IMR-90 (cell line): ENCODE measurements at regions not wholly inside any gene's neighbourhood (a gene's known extent, or its start where the extent isn't known, plus 50 kb on each side); places are given as distances from the start of the nearest gene placed in this dataset.

ENCODE experiments used
- ATAC-seq: fragments of 200-7000 bp; cut with Tn5 transposase; 2 replicates; pipeline ENCODE4 v1.9.1; 2020; ENCODE audit warnings: low read depth, mild to moderate bottlenecking, moderate library complexity
- BruUV-seq: library from RNA; stranded (reverse); fragments of 400-500 nt; replicated peaks from 2 replicates; lab custom pipeline; 2021; lab: Mats Ljungman, UMichigan
- CTCF ChIA-PET: fragments of 300-600 bp; formaldehyde crosslinking; extraction: SDS; loops from one replicate; lab custom pipeline; 2021; ENCODE audit warnings: antibody characterized with exemption; lab: Yijun Ruan, JAX
- POLR2A ChIA-PET: fragments of 300-600 bp; sonication (Branson Sonifier 250); formaldehyde crosslinking; loops from one replicate; lab custom pipeline; 2022; ENCODE audit warnings: antibody characterized with exemption; ENCODE audit not compliant: unreplicated experiment; lab: Charles Lee
- DNase-seq: peaks from one replicate; pipeline ENCODE4 v3.0.0; 2013
- H2AFZ ChIP-seq: replicated peaks from 2 replicates; pipeline ENCODE3; 2013; ENCODE audit warnings: low read length, mild to moderate bottlenecking; ENCODE audit not compliant: poor library complexity
- H2AK5ac ChIP-seq: 2 replicates; pipeline ENCODE4 v1.6.1; 2013; ENCODE audit warnings: low read depth, low read length, inconsistent platforms
- H2AK9ac ChIP-seq: replicated peaks from 2 replicates; pipeline ENCODE3; 2013; ENCODE audit warnings: mild to moderate bottlenecking, low read depth, low read length, moderate library complexity; ENCODE audit not compliant: poor library complexity
- H2BK120ac ChIP-seq: 2 replicates; pipeline ENCODE4 v1.6.1; 2013; ENCODE audit warnings: low read depth, low read length, inconsistent platforms
- H2BK15ac ChIP-seq: 3 replicates; pipeline ENCODE4 v1.6.1; 2013; ENCODE audit warnings: low read depth, low read length, inconsistent platforms
- H2BK20ac ChIP-seq: 2 replicates; pipeline ENCODE4 v1.6.1; 2013; ENCODE audit warnings: low read depth, mild to moderate bottlenecking, inconsistent platforms, low read length, moderate library complexity
- H2BK5ac ChIP-seq: 2 replicates; pipeline ENCODE4 v1.6.1; 2013; ENCODE audit warnings: mild to moderate bottlenecking, low read depth, low read length, inconsistent platforms; ENCODE audit not compliant: poor library complexity, severe bottlenecking
- H3K14ac ChIP-seq: replicated peaks from 2 replicates; pipeline ENCODE4 v1.6.1; 2013; ENCODE audit warnings: low read depth, low read length, inconsistent platforms
- H3K18ac ChIP-seq: 2 replicates; pipeline ENCODE4 v1.6.1; 2013; ENCODE audit warnings: low read depth, low read length, control low read depth
- H3K23ac ChIP-seq: 2 replicates; pipeline ENCODE4 v1.6.1; 2013; ENCODE audit warnings: low read depth, low read length, inconsistent platforms
- H3K27ac ChIP-seq: 2 replicates; pipeline ENCODE4 v1.5.1; 2013; ENCODE audit warnings: mild to moderate bottlenecking, control low read depth, low read length; ENCODE audit not compliant: insufficient read depth
- H3K27me3 ChIP-seq: 2 replicates; pipeline ENCODE4 v1.6.1; 2013; ENCODE audit warnings: low read length; ENCODE audit not compliant: control insufficient read depth, insufficient read depth
- H3K36me3 ChIP-seq: 2 replicates; pipeline ENCODE4 v1.6.1; 2013; ENCODE audit warnings: low read length, mixed read lengths; ENCODE audit not compliant: control insufficient read depth, insufficient read depth
- H3K4ac ChIP-seq: 2 replicates; pipeline ENCODE4 v1.6.1; 2013; ENCODE audit warnings: low read depth, low read length, inconsistent platforms
- H3K4me1 ChIP-seq: 2 replicates; pipeline ENCODE4 v1.6.1; 2013; ENCODE audit warnings: low read length, mixed read lengths; ENCODE audit not compliant: control insufficient read depth, insufficient read depth
- H3K4me2 ChIP-seq: 2 replicates; pipeline ENCODE4 v1.6.1; 2013; ENCODE audit warnings: low read depth, mild to moderate bottlenecking, control low read depth, low read length, moderate library complexity
- H3K4me3 ChIP-seq: 2 replicates; pipeline ENCODE4 v1.5.1; 2013; ENCODE audit warnings: low read depth, mild to moderate bottlenecking, control low read depth, low read length, moderate library complexity; ENCODE audit not compliant: insufficient read depth
- H3K56ac ChIP-seq: 2 replicates; pipeline ENCODE4 v1.6.1; 2013; ENCODE audit warnings: low read length, inconsistent platforms; ENCODE audit not compliant: insufficient read depth; ENCODE audit errors: extremely low read depth
- H3K79me1 ChIP-seq, 2 experiments: 2 replicates each; pipeline ENCODE4 v1.6.1; 2013; ENCODE audit warnings: low read length in 2 of 2, inconsistent platforms in 1 of 2, low read depth in 1 of 2
- H3K9ac ChIP-seq: 2 replicates; pipeline ENCODE4 v1.6.1; 2013; ENCODE audit warnings: low read depth, low read length, control low read depth
- H3K9me1 ChIP-seq: 2 replicates; pipeline ENCODE4 v1.6.1; 2013; ENCODE audit warnings: low read length, inconsistent platforms; ENCODE audit not compliant: insufficient read depth
- H3K9me3 ChIP-seq: 2 replicates; pipeline ENCODE4 v1.6.1; 2013; ENCODE audit warnings: low read length; ENCODE audit not compliant: control insufficient read depth, insufficient read depth
- H4K20me1 ChIP-seq: 2 replicates; pipeline ENCODE4 v1.6.1; 2013; ENCODE audit warnings: low read length, inconsistent platforms; ENCODE audit not compliant: insufficient read depth
- H4K5ac ChIP-seq: 2 replicates; pipeline ENCODE4 v1.6.1; 2013; ENCODE audit warnings: mild to moderate bottlenecking, low read depth, low read length, control low read depth
- H4K8ac ChIP-seq, 2 experiments: 2 replicates each; pipeline ENCODE4 v1.6.1; 2013; ENCODE audit warnings: low read depth in 2 of 2, low read length in 2 of 2, control low read depth in 1 of 2, inconsistent platforms in 1 of 2
- H4K91ac ChIP-seq: 2 replicates; pipeline ENCODE4 v1.6.1; 2013; ENCODE audit warnings: low read depth, low read length, inconsistent platforms; ENCODE audit not compliant: insufficient read depth
- BHLHE40 ChIP-seq: fragments of 150-350 bp; IDR thresholded peaks from 2 replicates; pipeline ENCODE4 v1.6.1; 2016; ENCODE audit warnings: mild to moderate bottlenecking, low read depth, low read length
- CEBPB ChIP-seq: IDR thresholded peaks from 2 replicates; pipeline ENCODE4 v1.6.1; 2012; ENCODE audit warnings: low read depth, low read length, improper control_type of control experiment
- CHD1 ChIP-seq: IDR thresholded peaks from 2 replicates; pipeline ENCODE4 v1.6.1; 2012; ENCODE audit warnings: low read depth, low read length, improper control_type of control experiment
- FOS ChIP-seq: fragments of 150-350 bp; IDR thresholded peaks from 2 replicates; pipeline ENCODE4 v1.6.1; 2016; ENCODE audit warnings: low read depth, low read length
- MAFK ChIP-seq: IDR thresholded peaks from 2 replicates; pipeline ENCODE4 v1.6.1; 2012; ENCODE audit warnings: low read depth, low read length, improper control_type of control experiment
- MAZ ChIP-seq: IDR thresholded peaks from 2 replicates; pipeline ENCODE4 v1.6.1; 2012; ENCODE audit warnings: low read depth, mild to moderate bottlenecking, low read length, improper control_type of control experiment, moderate library complexity, borderline replicate concordance
- MXI1 ChIP-seq: IDR thresholded peaks from 2 replicates; pipeline ENCODE4 v1.6.1; 2012; ENCODE audit warnings: low read depth, mild to moderate bottlenecking, low read length, moderate library complexity, borderline replicate concordance
- NFE2L2 ChIP-seq: fragments of 150-350 bp; IDR thresholded peaks from 2 replicates; pipeline ENCODE4 v1.6.1; 2016; ENCODE audit warnings: low read depth, mild to moderate bottlenecking, low read length
- POLR2A ChIP-seq: IDR thresholded peaks from 2 replicates; pipeline ENCODE4 v1.6.1; 2012; ENCODE audit warnings: mild to moderate bottlenecking, low read depth, low read length
- RAD21 ChIP-seq: IDR thresholded peaks from 2 replicates; pipeline ENCODE4 v1.6.1; 2012; ENCODE audit warnings: low read length, improper control_type of control experiment
- RCOR1 ChIP-seq: IDR thresholded peaks from 2 replicates; pipeline ENCODE4 v1.6.1; 2012; ENCODE audit warnings: mild to moderate bottlenecking, low read length, improper control_type of control experiment; ENCODE audit not compliant: insufficient replicate concordance
- RFX5 ChIP-seq: IDR thresholded peaks from 2 replicates; pipeline ENCODE4 v1.8.0; 2012; ENCODE audit warnings: low read depth, mild to moderate bottlenecking, low read length, moderate library complexity
- SMC3 ChIP-seq: fragments of 150-350 bp; IDR thresholded peaks from 2 replicates; pipeline ENCODE4 v1.6.1; 2016; ENCODE audit warnings: low read depth, mild to moderate bottlenecking, antibody characterized with exemption, low read length, moderate library complexity
- WGBS, 2 experiments: methylation state at CpG; one replicate each; pipeline versions ENCODE4 v1.1.5 to v1.1.7; 2013; ENCODE audit warnings: missing lambda C conversion rate in 2 of 2; ENCODE audit not compliant: insufficient read length in 1 of 2; ENCODE audit errors: extremely low coverage in 2 of 2; 5-methylcytosine and 5-hydroxymethylcytosine counted together
- dilution Hi-C: fragments of 300-500 bp; cut with HindIII; formaldehyde crosslinking; loops from one replicate; pipeline ENCODE4 v1.14.3; 2018; ENCODE audit warnings: low sequenced_read_pairs; ENCODE audit not compliant: unreplicated experiment
- in situ Hi-C: fragments of 300-500 bp; cut with MboI; formaldehyde crosslinking; loops from 3 replicates; pipeline ENCODE4 v1.14.3; 2019; ENCODE audit warnings: low sequenced_read_pairs, inconsistent platforms, mixed read lengths
- intact Hi-C: fragments of 100-400 bp; cut with micrococcal nuclease; formaldehyde crosslinking; loops from 2 replicates; pipeline ENCODE4 v1.10.0; 2022
- TF ChIP-seq, protein P1 (sequence below): conservative IDR thresholded peaks from 2 replicates; pipeline ENCODE4 v1.5.1; 2012; ENCODE audit warnings: mild to moderate bottlenecking, low read depth, low read length, improper control_type of control experiment
- TF ChIP-seq, protein P2 (sequence below): fragments of 150-350 bp; IDR thresholded peaks from 2 replicates; pipeline ENCODE4 v1.6.1; 2016; ENCODE audit warnings: low read depth, mild to moderate bottlenecking, low read length, moderate library complexity, borderline replicate concordance

DNA sequence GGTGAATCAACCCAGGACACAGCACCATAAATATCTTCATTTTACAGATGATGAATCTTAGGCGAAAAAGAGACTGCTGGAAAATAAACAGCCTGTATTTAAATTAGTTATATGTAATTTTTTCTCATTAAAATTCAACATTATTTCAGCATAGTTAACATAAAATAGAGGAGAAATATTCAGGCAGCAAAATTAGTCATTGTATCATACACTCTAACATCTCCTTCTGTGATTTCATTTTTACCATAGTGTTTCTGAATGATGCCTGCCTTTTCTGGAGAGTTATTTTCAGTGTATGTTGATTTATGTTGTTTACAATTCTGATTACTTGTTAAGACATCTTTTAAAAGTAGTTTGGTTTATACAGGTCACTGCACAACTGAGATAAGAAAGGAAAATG is 82.3 kb upstream of the KCNIP4 start:
- dilution Hi-C loops, result no loop called here
- Histone ChIP-seq H3K27ac (no peak overlapping the region), H2AK9ac (no peak overlapping the region), H2BK120ac (no peak overlapping the region), H3K14ac (no peak overlapping the region), H4K8ac (no peak overlapping the region), H3K4me2 (no peak overlapping the region), H3K9me1 (no peaks in the 10 kb centered on the region), H2BK5ac (no peak overlapping the region), H2AFZ (no peak overlapping the region), H3K9ac (no peak overlapping the region), H3K4ac (no peak overlapping the region), H3K56ac (no peak overlapping the region), H4K5ac (no peak overlapping the region), H3K4me1 (no peaks in the 10 kb centered on the region), H3K36me3 (no peaks in the 10 kb centered on the region), H3K27me3 (no peaks in the 10 kb centered on the region), H3K4me3 (no peak overlapping the region), H2BK20ac (no peak overlapping the region), H3K79me1 (no peaks in the 10 kb centered on the region), H3K9me3 (no peaks in the 10 kb centered on the region), H2BK15ac (no peak overlapping the region), H2AK5ac (no peak overlapping the region), H3K18ac (no peak overlapping the region), H4K91ac (no peak overlapping the region), H3K23ac (no peak overlapping the region), H4K20me1 (no peaks in the 10 kb centered on the region)
- POLR2A ChIA-PET, result no interaction called here
- WGBS, 2 experiments, result no CpG with 5 or more reads among the region's 1 CpG
- CTCF ChIA-PET, result interaction anchor here (0.7 kb wide), 1 partner anchor 67 kb away, joined by 3 read pairs; no protein-coding TSS in a partner anchor
- DNase-seq, result no peak
- intact Hi-C loops, result no loop called here
- in situ Hi-C loops, result no loop called here
- TF ChIP-seq RAD21, result no peak
- TF ChIP-seq, protein P1, sequence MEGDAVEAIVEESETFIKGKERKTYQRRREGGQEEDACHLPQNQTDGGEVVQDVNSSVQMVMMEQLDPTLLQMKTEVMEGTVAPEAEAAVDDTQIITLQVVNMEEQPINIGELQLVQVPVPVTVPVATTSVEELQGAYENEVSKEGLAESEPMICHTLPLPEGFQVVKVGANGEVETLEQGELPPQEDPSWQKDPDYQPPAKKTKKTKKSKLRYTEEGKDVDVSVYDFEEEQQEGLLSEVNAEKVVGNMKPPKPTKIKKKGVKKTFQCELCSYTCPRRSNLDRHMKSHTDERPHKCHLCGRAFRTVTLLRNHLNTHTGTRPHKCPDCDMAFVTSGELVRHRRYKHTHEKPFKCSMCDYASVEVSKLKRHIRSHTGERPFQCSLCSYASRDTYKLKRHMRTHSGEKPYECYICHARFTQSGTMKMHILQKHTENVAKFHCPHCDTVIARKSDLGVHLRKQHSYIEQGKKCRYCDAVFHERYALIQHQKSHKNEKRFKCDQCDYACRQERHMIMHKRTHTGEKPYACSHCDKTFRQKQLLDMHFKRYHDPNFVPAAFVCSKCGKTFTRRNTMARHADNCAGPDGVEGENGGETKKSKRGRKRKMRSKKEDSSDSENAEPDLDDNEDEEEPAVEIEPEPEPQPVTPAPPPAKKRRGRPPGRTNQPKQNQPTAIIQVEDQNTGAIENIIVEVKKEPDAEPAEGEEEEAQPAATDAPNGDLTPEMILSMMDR, result no peak
- no peak for TF ChIP-seq RFX5
- TF ChIP-seq MAZ, result no peak
- TF ChIP-seq, protein P2, sequence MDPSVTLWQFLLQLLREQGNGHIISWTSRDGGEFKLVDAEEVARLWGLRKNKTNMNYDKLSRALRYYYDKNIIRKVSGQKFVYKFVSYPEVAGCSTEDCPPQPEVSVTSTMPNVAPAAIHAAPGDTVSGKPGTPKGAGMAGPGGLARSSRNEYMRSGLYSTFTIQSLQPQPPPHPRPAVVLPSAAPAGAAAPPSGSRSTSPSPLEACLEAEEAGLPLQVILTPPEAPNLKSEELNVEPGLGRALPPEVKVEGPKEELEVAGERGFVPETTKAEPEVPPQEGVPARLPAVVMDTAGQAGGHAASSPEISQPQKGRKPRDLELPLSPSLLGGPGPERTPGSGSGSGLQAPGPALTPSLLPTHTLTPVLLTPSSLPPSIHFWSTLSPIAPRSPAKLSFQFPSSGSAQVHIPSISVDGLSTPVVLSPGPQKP, result no peak
- TF ChIP-seq MXI1, result no peak
- TF ChIP-seq FOS, result no peak
- no peak for TF ChIP-seq CHD1
- TF ChIP-seq MAFK, result no peak
- TF ChIP-seq CEBPB, result no peak
- no peak for TF ChIP-seq POLR2A
- no peak for TF ChIP-seq RCOR1
- no peak for TF ChIP-seq BHLHE40
- TF ChIP-seq NFE2L2, result no peak
- TF ChIP-seq SMC3, result no peak
- BruUV-seq, result no TSS peak
- ATAC-seq, result no peak
